ENCODE measurements at regions not wholly inside any gene's neighbourhood (a gene's known extent, or its start where the extent isn't known, plus 50 kb on each side); places are given as distances from the start of the nearest gene placed in this dataset.

DNA sequence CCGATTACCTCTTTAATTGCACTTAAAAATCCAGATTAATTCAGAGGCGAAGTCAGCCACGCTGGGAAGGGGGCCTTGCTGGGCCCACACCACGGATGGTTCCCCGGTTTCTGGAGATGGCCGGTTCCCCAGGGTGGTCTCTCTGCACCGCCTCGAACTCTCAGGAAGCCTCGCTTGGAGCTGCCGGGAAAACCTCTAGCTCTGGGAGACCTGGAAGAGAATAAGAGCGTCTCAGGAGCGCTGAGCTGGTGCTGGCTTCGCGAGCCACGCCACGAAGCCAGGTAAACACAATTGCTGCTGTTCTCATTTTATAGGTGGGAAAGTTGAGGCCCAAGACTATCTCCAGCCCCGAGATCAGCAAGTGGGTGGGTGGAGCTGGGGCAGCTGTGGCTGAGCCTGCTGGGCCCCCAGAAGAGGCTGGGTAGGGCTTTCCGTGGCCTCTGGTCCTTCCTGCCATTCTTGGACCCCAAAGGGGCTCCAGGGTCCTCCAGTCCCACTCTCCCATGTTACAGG, 110.4 kb downstream of the MICALL2 start:
- DNase-seq (ENCODE audit: low read depth in 2 of 2) = no peak
- Histone ChIP-seq H3K9ac (ENCODE audit: insufficient read depth, low read length) (no peak overlapping the region), H3K4me3 (replicated peaks in 1 of 4; ENCODE audit: control extremely low read depth in 1 of 4, insufficient read depth in 1 of 4, low read depth in 3 of 4, low read length in 4 of 4) (no peak overlapping the region), H3K27me3 (ENCODE audit: control insufficient read depth, insufficient read depth, low read length) (no peaks in the 10 kb centered on the region), H3K36me3 (ENCODE audit: control insufficient read depth, insufficient read depth, low read length) (no peaks in the 10 kb centered on the region), H2AFZ (ENCODE audit: low read length) (no peak overlapping the region), H3K27ac (ENCODE audit: insufficient read depth, low read length) (no peak overlapping the region), H3K9me3 (ENCODE audit: control insufficient read depth, insufficient read depth, low read depth, low read length) (no peaks in the 10 kb centered on the region), H4K20me1 (ENCODE audit: control insufficient read depth, extremely low read depth, insufficient read depth, low read length) (no peaks in the 10 kb centered on the region), H3K79me2 (ENCODE audit: control insufficient read depth, insufficient read depth, low read length) (no peaks in the 10 kb centered on the region), H3K4me1 (ENCODE audit: control insufficient read depth, extremely low read depth, insufficient read depth, low read length) (no peaks in the 10 kb centered on the region), H3K4me2 (ENCODE audit: extremely low read depth, insufficient read depth, low read length) (no peak overlapping the region)
- no peak for TF ChIP-seq CTCF (conservative IDR thresholded peaks at IDR 0.05 in 1 of 2, IDR thresholded peaks at IDR 0.05 in 1 of 2; ENCODE audit: low read depth in 1 of 2, low read length in 2 of 2)
- TF ChIP-seq EZH2 (IDR thresholded peaks at IDR 0.05; ENCODE audit: low read length, missing control alignments) = no peak

DNA sequence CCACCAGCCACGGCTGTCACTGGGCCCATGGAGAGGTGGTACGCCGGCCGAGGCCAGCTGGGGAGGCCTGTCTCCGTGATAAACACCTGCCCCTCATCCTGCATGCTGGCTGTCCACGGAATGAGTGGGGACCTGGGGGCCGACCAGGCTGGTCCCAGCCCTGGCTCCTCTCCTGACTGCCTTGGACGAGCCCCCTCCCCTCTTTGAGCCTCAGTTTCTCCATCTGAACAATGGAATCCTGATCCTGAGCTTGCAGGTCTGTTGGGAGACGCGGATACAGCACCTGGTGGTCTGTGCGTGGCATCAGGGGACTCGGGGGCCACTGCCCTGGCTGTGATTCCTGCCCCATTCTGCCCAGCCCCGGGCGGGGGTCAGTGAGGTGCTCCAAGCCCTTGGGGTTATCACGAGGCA, 109.9 kb downstream of the MICALL2 start:
- TF ChIP-seq CTCF (conservative IDR thresholded peaks at IDR 0.05 in 1 of 2, IDR thresholded peaks at IDR 0.05 in 1 of 2; ENCODE audit: low read depth in 1 of 2, low read length in 2 of 2) = no peak
- TF ChIP-seq EZH2 (IDR thresholded peaks at IDR 0.05; ENCODE audit: low read length, missing control alignments) = no peak
- Histone ChIP-seq H3K9ac (ENCODE audit: insufficient read depth, low read length) (no peak overlapping the region), H4K20me1 (ENCODE audit: control insufficient read depth, extremely low read depth, insufficient read depth, low read length) (no peaks in the 10 kb centered on the region), H3K4me1 (ENCODE audit: control insufficient read depth, extremely low read depth, insufficient read depth, low read length) (no peaks in the 10 kb centered on the region), H3K4me3 (replicated peaks in 1 of 4; ENCODE audit: control extremely low read depth in 1 of 4, insufficient read depth in 1 of 4, low read depth in 3 of 4, low read length in 4 of 4) (no peak overlapping the region), H2AFZ (ENCODE audit: low read length) (no peak overlapping the region), H3K9me3 (ENCODE audit: control insufficient read depth, insufficient read depth, low read depth, low read length) (no peaks in the 10 kb centered on the region), H3K27ac (ENCODE audit: insufficient read depth, low read length) (no peak overlapping the region), H3K36me3 (ENCODE audit: control insufficient read depth, insufficient read depth, low read length) (no peaks in the 10 kb centered on the region), H3K4me2 (ENCODE audit: extremely low read depth, insufficient read depth, low read length) (no peak overlapping the region), H3K27me3 (ENCODE audit: control insufficient read depth, insufficient read depth, low read length) (no peaks in the 10 kb centered on the region), H3K79me2 (ENCODE audit: control insufficient read depth, insufficient read depth, low read length) (no peaks in the 10 kb centered on the region)
- DNase-seq (ENCODE audit: low read depth in 2 of 2) = no peak

DNA sequence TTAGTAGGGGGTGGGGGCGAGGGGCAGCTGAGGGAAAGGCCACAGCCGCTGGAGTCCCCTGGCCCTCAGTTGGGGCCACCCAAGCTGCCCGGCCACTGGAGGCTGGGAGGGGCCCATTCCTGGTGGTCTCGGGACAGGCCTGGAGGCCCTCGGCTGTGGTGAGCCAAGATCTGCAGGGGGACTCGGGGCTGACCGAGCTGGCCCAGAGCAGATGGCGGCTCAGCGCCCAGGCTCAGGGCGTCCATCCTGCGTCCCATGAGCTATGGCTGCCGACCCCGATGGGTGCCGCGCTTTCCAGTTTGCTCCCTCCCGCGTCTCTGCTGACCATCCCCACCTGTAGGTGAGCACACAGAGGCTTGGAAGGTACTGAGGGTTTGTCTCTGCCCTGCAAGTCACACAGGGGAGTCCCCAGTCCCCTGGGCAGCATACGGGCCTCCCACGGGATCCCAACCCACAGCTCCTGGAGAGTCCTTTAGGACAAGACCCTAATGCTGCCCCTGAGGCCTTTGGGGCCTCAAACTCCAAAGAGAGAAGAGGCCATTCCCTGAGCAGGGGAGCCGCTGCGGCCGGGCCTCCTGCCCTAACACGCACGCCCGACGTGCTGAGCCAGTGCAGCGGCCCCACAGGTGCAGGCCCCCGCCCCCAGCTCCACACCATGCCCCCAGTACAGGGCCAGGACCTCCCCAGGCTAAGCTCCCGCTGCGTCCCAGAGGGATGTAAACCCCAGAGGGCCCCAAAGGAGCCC, 107.2 kb downstream of the MICALL2 start:
- no peaks in the 10 kb centered on the region for H3K4me1 ChIP-seq (ENCODE audit: control insufficient read depth, extremely low read depth, insufficient read depth, low read length)
- no peak overlapping the region for H3K9ac ChIP-seq (ENCODE audit: insufficient read depth, low read length)
- no peak overlapping the region for H3K27ac ChIP-seq (ENCODE audit: insufficient read depth, low read length)
- H3K36me3 ChIP-seq (ENCODE audit: control insufficient read depth, insufficient read depth, low read length) = no peaks in the 10 kb centered on the region
- H3K9me3 ChIP-seq (ENCODE audit: control insufficient read depth, insufficient read depth, low read depth, low read length) = no peaks in the 10 kb centered on the region
- no peak overlapping the region for H3K4me3 ChIP-seq (replicated peaks in 1 of 4; ENCODE audit: control extremely low read depth in 1 of 4, insufficient read depth in 1 of 4, low read depth in 3 of 4, low read length in 4 of 4)
- H2AFZ ChIP-seq (ENCODE audit: low read length) = no peak overlapping the region
- TF ChIP-seq CTCF (conservative IDR thresholded peaks at IDR 0.05 in 1 of 2, IDR thresholded peaks at IDR 0.05 in 1 of 2; ENCODE audit: low read depth in 1 of 2, low read length in 2 of 2) (no peak), EZH2 (IDR thresholded peaks at IDR 0.05; ENCODE audit: low read length, missing control alignments) (no peak)
- H3K4me2 ChIP-seq (ENCODE audit: extremely low read depth, insufficient read depth, low read length) = no peak overlapping the region
- H3K27me3 ChIP-seq (ENCODE audit: control insufficient read depth, insufficient read depth, low read length) = no peaks in the 10 kb centered on the region
- H4K20me1 ChIP-seq (ENCODE audit: control insufficient read depth, extremely low read depth, insufficient read depth, low read length) = no peaks in the 10 kb centered on the region
- no peaks in the 10 kb centered on the region for H3K79me2 ChIP-seq (ENCODE audit: control insufficient read depth, insufficient read depth, low read length)
- DNase-seq (ENCODE audit: low read depth in 2 of 2) = no peak
